ENCODE measurements at regions not wholly inside any gene's neighbourhood (a gene's known extent, or its start where the extent isn't known, plus 50 kb on each side); places are given as distances from the start of the nearest gene placed in this dataset.
A peak's percentile ranks its signal among the peaks of the same experiment; 100 is the strongest.
"Not testable (repeated sequence)": the region's sequence is repeated elsewhere in the genome, so short reads cannot be mapped to it uniquely, and the experiment has no call there.

GRCh38 chr9:73219985-73220626 is 68.4 kb downstream of the ANXA1 start:
- no peak for DNase-seq

GRCh38 chr9:73223594-73223993 is 71.9 kb downstream of the ANXA1 start:
- no peak for DNase-seq

GRCh38 chr9:73229543-73229942 is 77.9 kb downstream of the ANXA1 start:
- no peak for DNase-seq

GRCh38 chr9:73230251-73230650 is 78.6 kb downstream of the ANXA1 start:
- DNase-seq = no peak

GRCh38 chr9:73231203-73231602 is 79.5 kb downstream of the ANXA1 start:
- no peak for DNase-seq

- DNase-seq = peak; percentile 81
Measured at GRCh38 chr9:73233359-73234007, 81.8 kb downstream of the ANXA1 start.

GRCh38 chr9:73234008-73234360 is 82.3 kb downstream of the ANXA1 start:
- no peak for DNase-seq

- DNase-seq = no peak
Measured at GRCh38 chr9:73237140-73237539, 85.5 kb downstream of the ANXA1 start.

GRCh38 chr9:73239570-73240265 is 88.1 kb downstream of the ANXA1 start:
- DNase-seq = no peak

- DNase-seq = no peak
Measured at GRCh38 chr9:73243078-73243477, 91.4 kb downstream of the ANXA1 start.

- no peak for DNase-seq
Measured at GRCh38 chr9:73259086-73259696, 107.5 kb downstream of the ANXA1 start.

GRCh38 chr9:73260506-73260905 is 108.8 kb downstream of the ANXA1 start:
- no peak for DNase-seq

GRCh38 chr9:73264631-73265030 is 113.0 kb downstream of the ANXA1 start:
- no peak for DNase-seq

- no peak for DNase-seq
Measured at GRCh38 chr9:73265876-73266275, 114.2 kb downstream of the ANXA1 start.

GRCh38 chr9:73269430-73270101 is 117.9 kb downstream of the ANXA1 start:
- DNase-seq = peak; percentile 54

GRCh38 chr9:73270967-73271721 is 119.5 kb downstream of the ANXA1 start:
- no peak for DNase-seq

GRCh38 chr9:73280113-73280512 is 128.4 kb downstream of the ANXA1 start:
- no peak for DNase-seq

- DNase-seq = no peak
Measured at GRCh38 chr9:73284377-73284776, 132.7 kb downstream of the ANXA1 start.

- DNase-seq = no peak
Measured at GRCh38 chr9:73294336-73294735, 142.7 kb downstream of the ANXA1 start.

GRCh38 chr9:73325983-73326382 is 174.3 kb downstream of the ANXA1 start:
- no peak for DNase-seq

GRCh38 chr9:73327149-73327548 is 175.5 kb downstream of the ANXA1 start:
- no peak for DNase-seq

- not testable (repeated sequence) for DNase-seq
Measured at GRCh38 chr9:73337182-73337581, 185.5 kb downstream of the ANXA1 start.

- DNase-seq = no peak
Measured at GRCh38 chr9:73344060-73344459, 192.4 kb downstream of the ANXA1 start.
